Calu3 (cell line): ENCODE measurements at regions not wholly inside any gene's neighbourhood (a gene's known extent, or its start where the extent isn't known, plus 50 kb on each side); places are given as distances from the start of the nearest gene placed in this dataset.

Experiments used
- BruUV-seq: library from RNA; stranded (reverse); fragments of 400-500 nt; replicated peaks from 2 replicates; lab custom pipeline; 2021; lab: Mats Ljungman, UMichigan
- CTCF ChIA-PET: fragments of 300-600 bp; sonication (Branson Sonifier 250); formaldehyde crosslinking; loops from one replicate; lab custom pipeline; 2022; ENCODE audit warnings: antibody characterized with exemption; lab: Charles Lee
- DNase-seq: peaks from one replicate; pipeline ENCODE4 v3.0.0; 2022
- H3K27ac Mint-ChIP-seq: one replicate; pipeline ENCODE4 v1.8.0; 2022; ENCODE audit warnings: mixed read lengths; ENCODE audit not compliant: unreplicated experiment
- H3K27me3 Mint-ChIP-seq: one replicate; pipeline ENCODE4 v1.8.0; 2022; ENCODE audit warnings: mixed read lengths; ENCODE audit not compliant: unreplicated experiment
- H3K36me3 Mint-ChIP-seq: one replicate; pipeline ENCODE4 v1.8.0; 2022; ENCODE audit warnings: mild to moderate bottlenecking, moderate library complexity, mixed read lengths; ENCODE audit not compliant: insufficient read depth, unreplicated experiment
- H3K4me1 Mint-ChIP-seq: one replicate; pipeline ENCODE4 v1.8.0; 2022; ENCODE audit warnings: mild to moderate bottlenecking, low read depth, mixed read lengths; ENCODE audit not compliant: unreplicated experiment
- H3K4me3 Mint-ChIP-seq: one replicate; pipeline ENCODE4 v1.8.0; 2022; ENCODE audit warnings: mild to moderate bottlenecking, low read depth, moderate library complexity, mixed read lengths; ENCODE audit not compliant: unreplicated experiment
- H3K9me3 Mint-ChIP-seq: one replicate; pipeline ENCODE4 v1.8.0; 2022; ENCODE audit warnings: low read depth, mixed read lengths; ENCODE audit not compliant: unreplicated experiment
- intact Hi-C: fragments of 100-400 bp; cut with micrococcal nuclease; formaldehyde crosslinking; loops from one replicate; pipeline ENCODE4 v1.10.0; 2022; ENCODE audit not compliant: unreplicated experiment
- TF ChIP-seq, protein P1 (sequence below): fragments of 200-600 bp; IDR thresholded peaks from one replicate; pipeline ENCODE4 v1.8.0; 2022; ENCODE audit warnings: antibody characterized with exemption; ENCODE audit not compliant: unreplicated experiment

- Mint-ChIP-seq H3K4me3 (no peak overlapping the region), H3K9me3 (no peaks in the 10 kb centered on the region), H3K36me3 (peaks cover 5% of the 10 kb centered on the region), H3K27ac (no peak overlapping the region), H3K27me3 (no peaks in the 10 kb centered on the region), H3K4me1 (peaks cover 28% of the 10 kb centered on the region)
- CTCF ChIA-PET = no interaction called here
- TF ChIP-seq, protein P1, sequence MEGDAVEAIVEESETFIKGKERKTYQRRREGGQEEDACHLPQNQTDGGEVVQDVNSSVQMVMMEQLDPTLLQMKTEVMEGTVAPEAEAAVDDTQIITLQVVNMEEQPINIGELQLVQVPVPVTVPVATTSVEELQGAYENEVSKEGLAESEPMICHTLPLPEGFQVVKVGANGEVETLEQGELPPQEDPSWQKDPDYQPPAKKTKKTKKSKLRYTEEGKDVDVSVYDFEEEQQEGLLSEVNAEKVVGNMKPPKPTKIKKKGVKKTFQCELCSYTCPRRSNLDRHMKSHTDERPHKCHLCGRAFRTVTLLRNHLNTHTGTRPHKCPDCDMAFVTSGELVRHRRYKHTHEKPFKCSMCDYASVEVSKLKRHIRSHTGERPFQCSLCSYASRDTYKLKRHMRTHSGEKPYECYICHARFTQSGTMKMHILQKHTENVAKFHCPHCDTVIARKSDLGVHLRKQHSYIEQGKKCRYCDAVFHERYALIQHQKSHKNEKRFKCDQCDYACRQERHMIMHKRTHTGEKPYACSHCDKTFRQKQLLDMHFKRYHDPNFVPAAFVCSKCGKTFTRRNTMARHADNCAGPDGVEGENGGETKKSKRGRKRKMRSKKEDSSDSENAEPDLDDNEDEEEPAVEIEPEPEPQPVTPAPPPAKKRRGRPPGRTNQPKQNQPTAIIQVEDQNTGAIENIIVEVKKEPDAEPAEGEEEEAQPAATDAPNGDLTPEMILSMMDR = no peak
- no peak for DNase-seq
- intact Hi-C loops = no loop called here
- BruUV-seq = no TSS peak
Observed at GRCh38 chr15:39192979-39193560, 387.8 kb upstream of the THBS1 start.

- H3K27ac Mint-ChIP-seq = no peak overlapping the region
- TF ChIP-seq, protein P1 = no peak
- intact Hi-C loops = no loop called here
- DNase-seq = no peak
- no peaks in the 10 kb centered on the region for H3K27me3 Mint-ChIP-seq
- H3K4me1 Mint-ChIP-seq = peaks cover 28% of the 10 kb centered on the region
- CTCF ChIA-PET = no interaction called here
- H3K4me3 Mint-ChIP-seq = no peak overlapping the region
- no peaks in the 10 kb centered on the region for H3K9me3 Mint-ChIP-seq
- H3K36me3 Mint-ChIP-seq = peaks cover 5% of the 10 kb centered on the region
- no TSS peak for BruUV-seq
Observed at GRCh38 chr15:39193611-39194010, 387.3 kb upstream of the THBS1 start.

- Mint-ChIP-seq H3K9me3 (no peaks in the 10 kb centered on the region), H3K36me3 (peaks cover 5% of the 10 kb centered on the region), H3K27ac (no peak overlapping the region), H3K4me3 (no peak overlapping the region), H3K27me3 (no peaks in the 10 kb centered on the region), H3K4me1 (peaks cover 28% of the 10 kb centered on the region)
- intact Hi-C loops = no loop called here
- DNase-seq = no peak
- CTCF ChIA-PET = interaction anchor here (0.6 kb wide), 1 partner anchor 365 kb away, joined by 3 read pairs; no protein-coding TSS in a partner anchor
- TF ChIP-seq, protein P1 = no peak
- BruUV-seq = no TSS peak
Observed at GRCh38 chr15:39194106-39194830, 386.6 kb upstream of the THBS1 start.

GRCh38 chr15:39195961-39196486 is 384.9 kb upstream of the THBS1 start:
- intact Hi-C loops = no loop called here
- peaks cover 5% of the 10 kb centered on the region for H3K36me3 Mint-ChIP-seq
- TF ChIP-seq, protein P1 = no peak
- H3K9me3 Mint-ChIP-seq = no peaks in the 10 kb centered on the region
- peaks cover 24% of the 10 kb centered on the region for H3K4me1 Mint-ChIP-seq
- BruUV-seq = no TSS peak
- no peak overlapping the region for H3K4me3 Mint-ChIP-seq
- CTCF ChIA-PET = interaction anchor here (0.6 to 1.1 kb wide), 3 partner anchors 18 to 737 kb away, joined by 3 to 8 read pairs (median 3); no protein-coding TSS in a partner anchor
- no peaks in the 10 kb centered on the region for H3K27me3 Mint-ChIP-seq
- no peak overlapping the region for H3K27ac Mint-ChIP-seq
- DNase-seq = peak; percentile 52
